ENCODE measurements at regions not wholly inside any gene's neighbourhood (a gene's known extent, or its start where the extent isn't known, plus 50 kb on each side); places are given as distances from the start of the nearest gene placed in this dataset.

DNA sequence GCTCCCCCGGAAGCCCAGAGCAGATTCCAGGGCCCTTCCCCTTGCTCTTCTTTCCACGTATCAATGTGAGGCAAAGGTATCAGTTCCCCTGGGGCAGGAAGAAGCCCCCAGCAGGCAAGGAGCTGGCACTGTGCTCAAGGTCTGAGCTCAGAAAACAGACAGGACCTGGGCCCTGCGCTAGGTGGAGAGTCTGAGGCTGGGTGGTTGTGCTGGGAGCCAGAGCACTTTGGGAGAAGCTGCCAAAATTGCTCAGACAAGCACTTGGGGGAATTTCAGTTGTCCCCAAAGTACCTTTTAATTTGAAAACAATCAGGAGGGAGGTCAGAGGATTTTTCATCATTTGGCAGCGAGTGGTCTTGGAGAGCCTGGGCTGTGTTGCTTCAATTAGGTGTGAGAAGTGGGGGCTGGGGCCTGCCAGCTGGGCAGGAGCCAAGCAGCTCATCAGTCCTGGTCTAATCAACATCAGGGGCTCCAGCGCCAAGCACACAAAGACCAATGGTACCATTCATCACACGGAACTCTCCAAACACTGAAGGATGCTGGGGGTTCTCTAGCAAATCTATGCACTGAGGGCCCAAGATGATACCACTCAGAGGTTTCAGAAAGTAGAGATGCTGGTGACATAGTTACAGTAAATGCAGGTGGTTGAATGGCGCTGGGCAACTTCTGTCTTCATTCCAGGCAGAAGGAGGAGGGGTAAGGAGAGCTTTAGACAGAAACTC is 176.5 kb downstream of the SNX18 start:
- TF ChIP-seq POLR2A (IDR thresholded peaks at IDR 0.05; ENCODE audit: low read length), result no peak
- no peak for TF ChIP-seq GATA1 (IDR thresholded peaks at IDR 0.05; ENCODE audit: low read depth, low read length)
